Heart right ventricle (tissue), 16 donors: ENCODE measurements at regions not wholly inside any gene's neighbourhood (a gene's known extent, or its start where the extent isn't known, plus 50 kb on each side); places are given as distances from the start of the nearest gene placed in this dataset.

ENCODE experiments used
- ATAC-seq, 8 donors: fragments of 200-7000 bp; cut with Tn5 transposase; one replicate each; pipeline ENCODE4 v1.9.1; 2020; ENCODE audit warnings: mild to moderate bottlenecking in 8 of 8, moderate library complexity in 8 of 8, moderate number of reproducible peaks in 1 of 8
- DNase-seq, 2 donors: peaks; one replicate each; pipeline ENCODE4 v3.0.0-alpha.2; 2020
- H3K27ac ChIP-seq, 10 donors: fragments of 200-600 bp; sonication (generic) in 2 of 10; one replicate each; pipeline versions ENCODE4 v1.5.0 to v1.8.0; 2020 to 2022; ENCODE audit warnings: mild to moderate bottlenecking in 3 of 10
- H3K27me3 ChIP-seq, 7 donors: fragments of 200-600 bp; one replicate each; pipeline ENCODE4 v1.8.0; 2021 to 2022; ENCODE audit warnings: mild to moderate bottlenecking in 2 of 7
- H3K36me3 ChIP-seq, 9 donors: fragments of 200-600 bp; sonication (generic) in 1 of 9; one replicate each; pipeline versions ENCODE4 v1.5.0 to v1.8.0; 2020 to 2022; ENCODE audit warnings: mild to moderate bottlenecking in 2 of 9
- H3K4me1 ChIP-seq, 9 donors: fragments of 200-600 bp; sonication (generic) in 1 of 9; one replicate each; pipeline versions ENCODE4 v1.5.0 to v1.8.0; 2020 to 2022; ENCODE audit warnings: mild to moderate bottlenecking in 4 of 9
- H3K4me3 ChIP-seq, 10 donors: fragments of 200-600 bp; sonication (generic) in 2 of 10; one replicate each; pipeline versions ENCODE4 v1.5.0 to v1.8.0; 2020 to 2022; ENCODE audit warnings: mild to moderate bottlenecking in 7 of 10, moderate library complexity in 2 of 10
- H3K9me3 ChIP-seq, 11 donors: fragments of 200-600 bp in 10 of 11; sonication (generic) in 2 of 11; one replicate each; pipeline versions ENCODE4 v1.5.0 to v1.8.0; 2013 to 2022; ENCODE audit warnings: mild to moderate bottlenecking in 2 of 11, control low read depth in 1 of 11, moderate library complexity in 1 of 11
- WGBS, 2 donors: extraction: QIAGEN DNeasy Blood & Tissue Kit; methylation state at CpG; one replicate each; pipeline ENCODE4 v1.1.7; 2013; ENCODE audit warnings: inconsistent platforms in 1 of 2; 5-methylcytosine and 5-hydroxymethylcytosine counted together
- intact Hi-C, 10 donors: fragments of 100-400 bp; cut with DNase I; formaldehyde crosslinking; loops; one replicate each; pipeline versions ENCODE4 v1.11.1 to v1.14.2; 2022
- TF ChIP-seq, protein P1 (sequence below), 9 donors: fragments of 200-600 bp; sonication (generic) in 2 of 9; IDR thresholded peaks; one replicate each; pipeline versions ENCODE4 v1.5.0 to v1.8.0; 2021 to 2022; ENCODE audit warnings: antibody characterized with exemption in 9 of 9, mild to moderate bottlenecking in 5 of 9, moderate library complexity in 1 of 9
- donor health status: Arrhythmogenic right ventricular cardiomyopathy.
- donor health status: ischemic (EF 13 %, LVEDD 7.1; RV severe dilation, severe dysfunction).
- donor health status: healthy with polysubstance abuse.
- donor health status: DM: no; HTN: yes; CAD: no.
- donor health status: DM: no; HTN: no; CAD: no.
- donor health status: ischemic (EF 25% LVEDD 6.9; RV normal size, moderate dysfunction).
- donor health status: ischemic (EF 25% LVEDD 5.7; RV mildly dilated, moderate dysfunction).
- donor health status: healthy.
- donor health status: DM: yes; HTN: yes; CAD: no.
- donor health status: Ischemic cardiomyopathy.
- donor health status: ischemic (EF 35%, LVEDD 5.7; RV mildly dilated, moderate dysfunction).
- donor health status: nonischemic (EF 11% LVEDD 7.7; RV severe dilation, severe dysfunction).
- donor health status: DM: yes; HTN: yes; CAD: no.
- donor health status: PGD.
- donor health status: ischemic (EF 29% LVEDD 5.4; RV normal size, mild dysfunction).
- donor health status: nonischemic (EF 23%, LVEDD 6.1; RV moderate dilation, normal function).

DNA sequence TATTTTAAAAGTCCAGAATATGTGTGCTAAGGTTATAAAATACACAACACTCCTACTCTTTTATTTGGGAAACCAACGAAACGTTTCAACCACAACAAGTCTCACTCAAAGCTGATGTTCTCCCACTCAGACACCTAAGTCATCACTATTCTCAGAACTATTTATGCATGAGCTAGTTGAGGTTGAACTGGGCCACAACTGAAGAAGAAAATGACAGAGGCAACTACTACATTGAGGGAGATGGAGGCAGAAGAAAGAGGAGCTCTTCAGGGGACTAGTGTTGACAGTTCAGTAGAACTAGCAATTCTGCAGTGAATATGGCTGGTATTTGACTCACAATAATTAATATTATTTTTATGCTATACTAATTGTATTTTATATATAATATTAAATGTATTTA, 198.2 kb downstream of the SEC16B start:
- Histone ChIP-seq H3K36me3 (no peaks in the 10 kb centered on the region), H3K27me3 (peaks cover 0 to 9% (median 0%) of the 10 kb centered on the region in 7 donors), H3K4me1 (no peaks in the 10 kb centered on the region), H3K4me3 (no peak overlapping the region), H3K27ac (no peak overlapping the region), H3K9me3 (peaks cover 0 to 30% (median 11%) of the 10 kb centered on the region in 11 donors)
- ATAC-seq, result no peak
- TF ChIP-seq, protein P1, sequence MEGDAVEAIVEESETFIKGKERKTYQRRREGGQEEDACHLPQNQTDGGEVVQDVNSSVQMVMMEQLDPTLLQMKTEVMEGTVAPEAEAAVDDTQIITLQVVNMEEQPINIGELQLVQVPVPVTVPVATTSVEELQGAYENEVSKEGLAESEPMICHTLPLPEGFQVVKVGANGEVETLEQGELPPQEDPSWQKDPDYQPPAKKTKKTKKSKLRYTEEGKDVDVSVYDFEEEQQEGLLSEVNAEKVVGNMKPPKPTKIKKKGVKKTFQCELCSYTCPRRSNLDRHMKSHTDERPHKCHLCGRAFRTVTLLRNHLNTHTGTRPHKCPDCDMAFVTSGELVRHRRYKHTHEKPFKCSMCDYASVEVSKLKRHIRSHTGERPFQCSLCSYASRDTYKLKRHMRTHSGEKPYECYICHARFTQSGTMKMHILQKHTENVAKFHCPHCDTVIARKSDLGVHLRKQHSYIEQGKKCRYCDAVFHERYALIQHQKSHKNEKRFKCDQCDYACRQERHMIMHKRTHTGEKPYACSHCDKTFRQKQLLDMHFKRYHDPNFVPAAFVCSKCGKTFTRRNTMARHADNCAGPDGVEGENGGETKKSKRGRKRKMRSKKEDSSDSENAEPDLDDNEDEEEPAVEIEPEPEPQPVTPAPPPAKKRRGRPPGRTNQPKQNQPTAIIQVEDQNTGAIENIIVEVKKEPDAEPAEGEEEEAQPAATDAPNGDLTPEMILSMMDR (IDR thresholded peaks at IDR 0.05), result no peak
- intact Hi-C loops, result loop anchor here in 1 of 10 donors (10.0 kb wide), 1 partner anchor 517 kb away; no protein-coding TSS in a partner anchor
- no peak for DNase-seq
- WGBS, 2 donors, result 88 to 90% methylated on average over 2 of the region's 2 CpGs

DNA sequence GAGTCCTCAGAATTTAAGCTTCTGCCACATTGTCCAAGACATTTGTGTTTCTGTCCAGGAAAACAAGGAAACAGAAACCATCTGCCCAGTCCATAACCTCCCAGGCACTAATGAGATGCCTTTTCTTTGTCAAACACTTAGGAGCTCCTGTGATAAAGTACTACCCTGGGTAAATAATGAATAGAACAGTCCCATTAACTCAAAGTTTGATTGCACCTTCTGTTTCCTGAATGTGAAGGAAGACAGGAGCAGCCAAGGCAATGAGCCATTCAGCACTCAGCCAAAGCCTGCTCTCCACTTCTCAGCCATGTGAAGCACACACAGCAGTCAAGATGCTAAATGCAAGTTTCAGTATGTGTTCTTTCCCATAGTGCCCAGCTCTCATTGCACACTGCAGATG, 199.8 kb downstream of the SEC16B start:
- Histone ChIP-seq H3K27me3 (peaks cover 0 to 4% (median 0%) of the 10 kb centered on the region in 7 donors), H3K9me3 (peaks cover 0 to 30% (median 11%) of the 10 kb centered on the region in 11 donors), H3K27ac (no peak overlapping the region), H3K4me3 (no peak overlapping the region), H3K36me3 (no peaks in the 10 kb centered on the region), H3K4me1 (no peaks in the 10 kb centered on the region)
- intact Hi-C loops, result loop anchor here in 1 of 10 donors (10.0 kb wide), 1 partner anchor 515 kb away; no protein-coding TSS in a partner anchor
- DNase-seq (no peak), ATAC-seq (no peak)
- TF ChIP-seq, protein P1 (IDR thresholded peaks at IDR 0.05), result no peak

DNA sequence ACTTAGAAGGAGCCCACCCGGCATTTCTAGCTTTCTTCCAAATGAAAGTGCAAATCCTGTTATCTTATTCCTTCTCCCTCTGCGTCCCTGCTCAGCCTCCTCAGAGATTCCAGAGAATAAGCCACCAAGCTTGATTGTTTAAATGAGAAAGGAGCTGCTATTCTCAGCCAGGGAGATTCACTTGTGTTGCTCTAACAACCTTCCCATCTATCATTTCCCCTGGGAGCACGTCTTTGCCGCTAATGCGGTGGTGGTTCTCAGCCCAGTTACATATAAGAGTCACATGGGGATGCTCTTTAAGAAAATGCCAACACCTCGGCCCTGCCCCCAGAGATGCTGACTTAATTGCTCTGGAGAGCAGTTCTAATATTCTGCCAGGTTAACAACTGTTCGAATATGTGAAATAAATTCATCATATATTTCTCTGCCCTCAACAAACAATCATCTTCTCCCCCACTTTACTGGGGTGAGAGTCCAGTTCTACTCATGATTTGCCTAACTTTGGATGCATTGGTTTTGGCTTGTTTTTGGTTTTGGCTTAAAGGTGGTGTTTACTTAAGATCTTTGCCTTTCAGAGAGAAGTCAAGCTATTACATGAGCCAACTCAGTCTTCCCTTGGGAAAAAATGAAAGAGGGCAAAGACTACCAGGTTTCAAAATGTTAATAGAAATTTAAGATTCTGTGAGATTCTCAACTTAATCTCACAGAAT, 213.9 kb downstream of the SEC16B start:
- intact Hi-C loops, result no loop called here
- ATAC-seq (no peak), DNase-seq (no peak)
- Histone ChIP-seq H3K36me3 (no peaks in the 10 kb centered on the region), H3K4me3 (no peak overlapping the region), H3K27ac (no peak overlapping the region), H3K9me3 (peaks cover 0 to 12% (median 0%) of the 10 kb centered on the region in 11 donors), H3K4me1 (no peaks in the 10 kb centered on the region), H3K27me3 (peaks cover 0 to 34% (median 21%) of the 10 kb centered on the region in 7 donors)
- WGBS, 2 donors, result 51 to 54% methylated on average over 7 of the region's 7 CpGs
- TF ChIP-seq, protein P1 (IDR thresholded peaks at IDR 0.05), result no peak

DNA sequence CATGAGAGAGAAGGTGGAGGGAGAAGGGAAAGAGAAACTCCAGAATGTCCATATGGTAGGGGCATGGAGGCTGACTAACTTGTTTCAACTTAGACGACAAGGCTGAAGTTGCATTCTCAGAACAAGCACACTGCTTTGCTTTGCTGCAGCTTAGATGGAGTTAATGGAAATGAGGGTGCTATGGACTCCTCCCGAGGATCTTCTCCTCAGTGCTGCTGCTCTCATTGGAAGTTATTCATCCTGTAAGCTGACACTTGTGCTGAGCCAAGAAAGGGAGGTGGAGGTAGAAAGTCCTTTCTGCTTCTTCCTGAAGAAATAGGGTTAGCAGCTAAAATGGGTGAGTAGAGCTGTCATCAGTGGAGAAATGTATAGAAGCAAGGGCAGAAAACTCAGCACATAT, 215.3 kb downstream of the SEC16B start:
- DNase-seq (no peak), ATAC-seq (no peak)
- intact Hi-C loops, result no loop called here
- TF ChIP-seq, protein P1 (IDR thresholded peaks at IDR 0.05), result no peak
- Histone ChIP-seq H3K9me3 (peaks cover 0 to 8% (median 0%) of the 10 kb centered on the region in 11 donors), H3K36me3 (no peaks in the 10 kb centered on the region), H3K27ac (no peak overlapping the region), H3K4me1 (no peaks in the 10 kb centered on the region), H3K4me3 (no peak overlapping the region), H3K27me3 (peaks cover 0 to 34% (median 21%) of the 10 kb centered on the region in 7 donors)
- 28 to 30% methylated on average over 2 of the region's 2 CpGs for WGBS, 2 donors
